Suppressor macrophage (primary cell): ENCODE measurements at regions not wholly inside any gene's neighbourhood (a gene's known extent, or its start where the extent isn't known, plus 50 kb on each side); places are given as distances from the start of the nearest gene placed in this dataset.
"Not testable (repeated sequence)": the region's sequence is repeated elsewhere in the genome, so short reads cannot be mapped to it uniquely, and the experiment has no call there.

Experiments
- DNase-seq, 4 experiments: peaks; one replicate each; pipeline ENCODE4 v3.0.0-alpha.2; 2020 to 2022

DNA sequence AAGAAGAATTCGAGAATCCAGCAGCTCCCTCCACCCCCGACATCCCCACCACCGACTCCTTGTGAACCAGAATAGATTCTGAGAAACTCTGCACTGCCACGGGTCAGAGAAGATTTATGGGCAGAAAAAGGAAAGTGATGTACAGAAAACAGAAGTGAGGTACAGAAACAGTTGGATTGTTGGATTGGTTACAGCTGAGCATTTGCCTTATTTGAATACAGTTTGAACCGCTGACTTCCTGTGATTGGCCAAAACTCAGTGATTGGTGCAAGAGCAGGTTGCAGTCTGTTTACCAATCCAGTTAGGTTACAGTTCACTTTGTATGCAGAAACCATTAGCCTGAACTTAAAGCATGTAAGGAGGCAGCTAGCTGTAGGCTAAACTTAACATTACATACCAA lies 131.2 kb upstream of the HDDC2 start:
- no peak for DNase-seq

DNA sequence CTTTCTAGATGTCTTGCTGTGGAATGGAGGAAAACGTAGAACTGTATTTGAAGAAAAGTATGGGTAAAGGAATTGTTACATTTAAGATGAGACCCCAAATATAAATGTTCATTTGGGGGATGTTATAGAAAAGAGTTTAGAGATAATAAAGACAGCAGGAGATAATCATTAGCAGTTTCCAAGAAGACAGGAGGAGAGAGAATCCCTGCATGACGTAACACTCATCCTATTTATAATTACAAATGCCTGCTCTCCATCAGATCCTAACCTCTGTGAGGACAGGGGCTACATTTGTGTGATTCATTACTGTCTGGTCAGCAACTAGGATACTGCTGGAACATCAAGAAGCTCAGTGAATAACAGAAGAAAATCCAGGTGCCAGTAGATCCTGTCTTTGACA lies 133.0 kb upstream of the HDDC2 start:
- DNase-seq = no peak

DNA sequence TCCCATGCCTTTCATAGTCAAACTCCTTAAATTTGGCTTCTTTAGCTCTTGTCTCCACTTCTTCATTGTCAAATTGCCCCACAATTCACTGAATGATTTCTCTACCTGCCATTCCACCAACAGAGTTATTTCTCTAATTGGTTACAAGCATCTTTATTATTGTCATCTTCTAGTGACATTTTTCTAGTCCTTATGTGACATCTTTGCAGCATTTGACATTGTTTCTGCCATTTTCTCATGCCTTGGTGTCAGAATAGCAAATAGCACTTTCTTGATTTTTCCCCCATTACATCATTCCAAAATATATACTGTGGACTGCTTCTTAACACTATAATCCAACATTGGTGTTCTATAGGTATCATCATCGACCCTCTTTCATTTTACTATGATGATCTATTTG lies 137.7 kb upstream of the HDDC2 start:
- DNase-seq = no peak

DNA sequence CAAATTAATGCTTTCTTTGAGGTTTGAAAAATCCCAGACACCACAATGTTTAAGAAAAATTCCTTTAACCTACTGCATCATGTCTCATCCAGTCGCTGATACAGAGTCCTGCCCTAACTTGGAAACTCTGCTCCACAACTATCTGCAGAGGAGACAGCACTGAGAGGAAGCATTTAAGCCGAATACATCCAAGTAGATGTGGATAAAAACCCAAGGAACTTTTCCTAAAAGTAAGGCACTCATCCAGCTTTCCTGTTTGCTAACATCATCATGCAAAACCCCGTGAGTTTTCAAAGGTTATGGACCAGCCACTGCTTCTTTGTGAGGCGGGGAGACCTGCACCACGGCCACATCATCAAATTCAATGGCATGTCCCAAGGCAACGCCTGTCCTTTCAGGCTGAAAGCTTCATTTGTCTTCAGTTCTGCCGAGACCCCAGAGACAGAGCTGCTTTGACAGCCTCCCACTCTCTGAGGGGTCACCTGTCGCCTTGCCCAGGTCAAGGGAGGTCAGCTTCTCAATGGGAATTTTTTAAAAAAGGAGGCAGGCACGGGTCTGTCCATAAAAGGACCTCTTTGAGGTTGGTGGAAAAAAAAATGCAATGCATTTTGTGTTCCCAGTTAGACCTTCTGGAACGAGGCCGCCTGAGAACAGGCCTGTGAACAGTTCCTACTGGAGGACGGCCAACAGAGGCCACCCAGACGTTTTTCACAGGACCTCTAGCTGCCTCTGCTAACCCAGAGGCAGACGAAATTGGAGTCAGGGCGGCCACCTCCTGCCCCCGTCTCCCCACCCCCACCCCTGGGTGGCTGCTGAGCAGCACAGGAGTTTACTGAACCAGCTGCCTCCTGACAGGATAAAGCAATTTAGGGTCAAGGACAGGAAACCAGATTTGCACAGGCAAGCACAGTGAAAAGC lies 142.5 kb upstream of the HDDC2 start:
- DNase-seq = no peak

DNA sequence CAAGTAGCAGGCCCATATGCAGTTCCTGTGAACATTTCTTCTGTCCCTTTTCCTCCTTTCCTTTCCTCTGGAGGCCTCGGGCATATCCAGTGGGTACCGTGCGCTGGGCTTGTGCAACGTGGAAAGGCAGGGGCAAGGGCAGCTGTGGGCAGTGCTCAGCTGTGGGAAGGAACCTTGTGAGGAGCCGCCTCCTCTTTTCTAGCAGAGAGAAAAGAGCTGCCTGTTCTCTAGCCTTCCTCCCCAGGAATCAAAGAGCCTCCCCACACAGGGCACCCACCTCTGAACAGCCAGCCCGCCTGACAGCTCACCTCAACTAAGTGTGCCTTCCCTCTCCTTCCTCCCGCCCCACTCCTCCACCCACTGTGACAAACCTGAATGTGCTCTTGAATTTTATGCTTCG lies 143.3 kb upstream of the HDDC2 start:
- DNase-seq = no peak

DNA sequence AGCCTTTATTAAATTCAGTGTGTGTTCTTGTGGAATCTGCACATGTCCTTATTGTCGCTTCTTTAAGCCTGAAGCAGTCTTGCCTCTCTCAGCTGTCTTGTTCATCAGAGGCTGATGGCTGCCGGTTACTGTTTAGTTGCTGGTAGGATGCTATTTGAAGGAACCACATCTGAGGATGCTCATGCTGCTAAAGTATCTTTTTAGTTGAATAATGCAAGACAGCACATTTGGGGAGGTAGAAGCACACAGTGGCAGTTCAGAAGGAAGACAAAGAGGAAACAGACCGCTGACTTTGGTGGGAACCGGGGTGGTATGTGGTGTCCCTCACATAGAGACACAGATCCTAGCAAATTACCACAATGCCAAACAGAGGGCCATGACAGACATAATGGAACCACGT lies 144.2 kb upstream of the HDDC2 start:
- DNase-seq = no peak

DNA sequence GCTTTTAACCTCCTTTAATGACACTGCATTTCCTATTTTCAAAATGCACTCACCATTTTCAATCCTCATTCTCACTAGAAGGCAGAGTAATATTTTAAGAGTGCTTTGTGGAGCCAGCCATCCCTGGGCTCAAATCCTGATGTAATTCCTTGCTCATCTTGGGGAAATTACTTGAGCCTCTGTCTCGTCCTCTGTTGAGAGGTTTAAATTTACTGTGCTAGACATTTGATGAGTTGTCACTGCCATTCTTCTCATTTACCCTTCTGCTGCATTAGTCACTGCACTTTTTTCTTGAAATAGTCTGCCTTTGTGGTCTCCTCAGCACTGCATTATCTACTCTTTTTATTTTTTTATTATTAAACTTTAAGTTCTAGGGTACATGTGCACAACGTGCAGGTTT lies 150.0 kb upstream of the HDDC2 start:
- DNase-seq = no peak

DNA sequence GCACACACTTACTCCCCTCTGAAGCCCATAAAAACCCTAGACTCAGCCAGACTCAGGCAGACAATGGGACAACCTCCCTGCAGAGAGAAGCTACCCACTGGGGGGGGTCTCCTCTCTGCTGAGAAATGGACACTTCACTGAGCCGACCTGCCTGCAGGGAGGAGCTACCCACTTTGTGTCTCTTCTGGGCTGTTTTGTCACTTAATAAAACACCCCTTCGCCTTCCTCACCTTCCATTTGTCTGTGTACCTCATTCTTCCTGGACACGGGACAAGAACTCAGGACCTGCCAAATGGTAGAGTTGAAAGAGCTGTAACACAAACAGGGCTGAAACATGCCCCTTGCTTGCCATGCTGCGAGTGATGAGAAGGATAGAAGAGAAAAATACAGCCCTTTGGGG lies 151.7 kb upstream of the HDDC2 start:
- no peak for DNase-seq

DNA sequence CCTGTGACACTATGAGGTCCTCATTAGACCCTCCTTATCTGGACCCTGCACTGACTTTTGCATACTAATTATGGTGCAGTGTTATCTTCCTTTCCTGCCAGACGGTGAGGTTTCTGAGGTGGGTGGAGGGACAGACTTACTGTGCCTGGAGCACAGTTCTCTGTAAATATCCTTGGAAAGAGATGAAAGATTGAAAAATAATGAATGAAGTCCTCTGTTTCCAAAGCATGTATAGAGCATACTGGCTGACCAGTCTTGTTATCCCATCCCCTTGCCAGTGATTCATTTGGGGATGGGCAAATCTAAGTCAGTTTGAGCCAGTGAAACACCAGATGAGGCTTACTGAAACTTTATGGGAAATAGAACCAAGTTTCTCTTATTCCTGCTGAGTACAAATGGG lies 152.6 kb upstream of the HDDC2 start:
- DNase-seq = no peak

DNA sequence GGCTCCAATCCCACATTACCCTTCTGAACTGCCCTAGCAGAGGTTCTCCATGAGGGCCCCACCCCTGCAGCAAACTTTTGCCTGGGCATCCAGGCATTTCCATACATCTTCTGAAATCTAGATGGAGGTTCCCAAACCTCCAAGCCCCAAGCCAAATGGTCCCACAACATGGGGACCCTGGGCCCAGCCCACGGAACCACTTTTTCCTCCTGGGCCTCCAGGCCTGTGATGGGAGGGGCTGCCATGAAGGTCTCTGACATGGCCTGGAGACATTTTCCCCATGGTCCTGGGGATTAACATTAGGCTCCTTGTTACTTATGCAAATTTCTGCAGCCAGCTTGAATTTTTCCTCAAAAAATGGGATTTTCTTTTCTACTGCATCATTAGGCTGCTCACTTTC lies 156.7 kb upstream of the HDDC2 start:
- DNase-seq = not testable (repeated sequence)

DNA sequence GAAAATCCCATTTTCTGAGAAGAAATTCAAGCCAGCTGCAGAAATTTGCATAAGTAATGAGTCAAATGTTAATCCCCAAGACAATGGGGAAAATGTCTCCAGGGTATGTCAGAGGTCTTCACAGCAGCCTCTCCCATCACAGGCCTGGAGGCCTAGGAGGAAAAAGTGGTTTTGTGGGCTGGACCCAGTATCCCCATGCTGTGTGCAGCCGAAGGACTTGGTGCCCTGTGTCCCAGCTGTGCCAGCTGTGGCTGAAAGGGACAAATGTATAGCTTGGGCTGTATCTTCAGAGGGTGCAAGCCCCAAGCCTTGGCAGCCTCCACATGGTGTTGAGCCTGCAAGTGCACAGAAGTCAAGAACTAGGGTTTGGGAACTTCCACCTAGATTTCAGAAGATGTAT lies 163.6 kb upstream of the HDDC2 start:
- DNase-seq = not testable (repeated sequence)

DNA sequence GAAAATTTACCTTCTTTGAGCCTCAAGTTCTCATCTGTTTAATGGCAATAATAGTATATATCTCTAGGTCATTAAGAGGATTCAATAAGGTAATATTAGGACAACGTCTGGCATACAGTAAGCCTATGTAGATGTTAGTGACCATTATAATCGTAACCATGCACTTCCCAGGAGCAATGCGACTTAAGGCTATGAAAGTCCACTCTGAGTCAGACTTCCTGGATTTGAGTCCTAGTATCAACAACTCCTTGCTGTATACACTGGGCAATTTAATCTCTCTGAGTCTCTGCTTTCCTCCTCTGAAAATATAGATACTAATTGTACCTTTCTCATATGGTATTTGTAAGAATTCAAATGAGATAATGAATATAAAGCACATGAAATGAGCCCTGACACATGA lies 168.1 kb upstream of the HDDC2 start:
- DNase-seq = no peak

DNA sequence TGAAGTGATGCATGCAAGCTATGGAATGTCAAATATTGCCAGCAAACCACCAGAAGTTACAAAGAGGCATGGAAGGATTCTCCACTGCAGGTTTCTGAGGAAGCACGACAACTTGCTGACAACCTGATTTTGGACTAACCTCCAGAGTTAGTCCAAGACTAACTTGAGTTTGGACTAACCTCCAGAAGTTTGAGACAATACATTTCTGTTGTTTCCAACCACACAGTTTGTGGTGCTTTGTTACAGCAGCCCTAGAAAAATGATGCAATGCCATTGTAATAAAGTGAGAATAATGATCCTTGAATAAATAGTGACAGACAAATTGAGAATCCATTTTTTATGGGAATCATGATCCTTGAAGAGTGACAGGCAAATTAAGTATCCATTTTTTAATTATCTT lies 169.9 kb upstream of the HDDC2 start:
- no peak for DNase-seq

DNA sequence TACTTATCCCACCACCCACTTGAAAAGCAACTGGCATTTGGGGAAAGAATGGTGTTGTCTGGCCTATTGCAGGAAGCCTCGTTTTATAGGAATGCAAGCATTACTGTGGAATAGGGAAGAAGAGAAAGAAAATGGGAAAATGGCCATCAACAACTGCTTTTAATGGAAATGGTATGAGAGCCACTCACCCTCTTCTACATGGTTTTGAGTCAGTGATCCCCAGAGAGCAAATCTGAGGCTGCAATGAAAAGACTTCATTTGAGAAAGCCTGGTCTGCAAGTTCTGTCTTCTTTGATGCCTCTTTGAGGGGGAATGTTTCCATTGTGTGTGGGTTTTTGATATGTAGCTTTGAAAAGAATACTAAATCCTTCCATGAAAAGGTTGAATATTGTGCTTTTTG lies 172.3 kb upstream of the HDDC2 start:
- DNase-seq = no peak

DNA sequence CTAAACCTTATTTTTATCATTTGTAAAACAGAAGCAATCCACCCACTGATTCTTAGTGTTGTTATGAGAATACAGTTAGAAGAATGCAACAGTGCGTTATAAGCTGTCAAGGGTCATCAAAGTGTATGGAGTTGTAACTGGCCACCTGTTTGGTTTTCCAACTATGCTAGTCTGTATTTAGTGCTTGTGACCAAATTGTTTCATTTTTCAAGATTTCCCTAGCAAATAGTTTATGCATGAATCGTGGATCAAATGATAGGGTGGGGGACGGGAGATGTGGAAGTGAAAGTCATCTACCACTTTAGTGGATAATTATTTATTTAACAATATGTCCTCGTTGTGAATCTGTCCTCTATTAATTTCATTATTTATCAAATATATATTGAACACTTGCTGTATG lies 175.4 kb upstream of the HDDC2 start:
- no peak for DNase-seq

DNA sequence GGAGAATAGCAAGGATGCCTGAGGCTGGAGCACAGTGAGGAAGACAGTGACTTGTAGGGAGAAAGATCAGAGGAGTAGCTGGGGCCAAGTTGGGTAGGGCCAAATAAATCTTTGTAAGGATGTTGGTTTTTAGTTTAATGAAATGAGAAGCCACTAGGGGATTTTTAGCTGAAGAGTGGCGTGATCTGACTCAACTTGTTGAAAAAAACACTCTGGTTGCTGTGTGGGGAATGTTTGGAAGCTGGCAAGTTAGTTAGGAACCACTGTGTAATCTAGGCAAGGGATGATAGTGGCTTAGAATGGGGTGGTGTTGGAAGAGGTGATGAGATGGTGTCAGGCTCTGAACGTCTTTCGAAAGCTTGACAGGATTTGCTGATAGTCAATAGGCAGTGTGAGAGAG lies 176.1 kb upstream of the HDDC2 start:
- DNase-seq = no peak

DNA sequence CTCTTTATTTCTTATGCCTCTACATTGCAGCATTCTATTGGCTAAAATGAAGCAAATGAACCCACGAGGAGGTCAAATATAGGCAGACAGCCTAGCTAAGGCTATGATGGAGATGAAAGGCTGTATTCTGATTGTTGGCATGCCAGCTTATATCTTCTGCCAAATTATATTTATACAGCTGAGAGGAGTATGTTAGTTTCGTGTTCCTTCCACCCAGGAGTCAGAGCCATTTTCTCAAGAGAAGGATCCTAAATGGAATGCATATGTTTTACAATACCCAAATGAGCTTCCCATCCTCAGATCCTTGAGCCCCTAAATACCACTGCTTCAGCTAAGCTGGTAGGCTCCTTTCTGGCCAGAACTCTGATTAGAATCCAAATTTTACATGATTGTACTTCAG lies 178.4 kb upstream of the HDDC2 start:
- no peak for DNase-seq

DNA sequence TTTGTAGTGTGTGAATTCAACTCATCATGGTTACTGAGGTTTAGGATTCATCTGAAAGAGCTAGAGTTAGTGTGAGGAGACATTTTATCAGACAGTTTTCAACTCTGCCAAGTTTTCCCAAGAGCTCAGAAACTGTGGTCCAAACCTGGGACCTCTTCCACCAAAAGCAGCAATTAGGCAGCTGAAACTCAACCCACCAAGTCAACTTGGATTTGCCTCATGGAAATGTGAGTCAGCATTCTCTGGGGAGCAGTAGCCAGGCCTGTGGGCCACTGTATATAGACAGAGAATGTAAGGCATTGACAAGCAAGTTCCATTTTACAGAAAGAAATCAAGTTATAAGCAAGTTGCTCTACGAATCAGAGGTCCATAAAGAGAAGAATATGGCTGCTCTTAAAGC lies 178.8 kb upstream of the HDDC2 start:
- no peak for DNase-seq

DNA sequence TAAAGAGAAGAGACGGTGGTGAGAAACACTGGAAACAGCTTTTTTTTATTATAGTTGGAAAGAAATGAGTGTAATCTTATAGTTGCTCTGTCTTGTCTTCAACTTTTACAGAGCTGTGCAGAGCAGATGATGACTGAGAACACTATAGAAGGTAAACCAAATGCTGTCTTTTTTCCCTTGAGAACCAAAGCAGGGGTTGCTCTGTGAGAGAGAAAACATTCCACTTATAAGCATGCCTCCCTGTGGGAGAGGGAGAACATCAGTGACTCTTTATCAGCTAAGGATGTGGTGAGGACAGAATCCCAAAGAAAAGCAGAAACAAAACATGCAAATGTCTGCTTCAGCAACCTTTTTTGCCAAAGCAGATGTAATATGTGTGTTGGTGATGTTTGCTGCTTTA lies 179.3 kb upstream of the HDDC2 start:
- no peak for DNase-seq

DNA sequence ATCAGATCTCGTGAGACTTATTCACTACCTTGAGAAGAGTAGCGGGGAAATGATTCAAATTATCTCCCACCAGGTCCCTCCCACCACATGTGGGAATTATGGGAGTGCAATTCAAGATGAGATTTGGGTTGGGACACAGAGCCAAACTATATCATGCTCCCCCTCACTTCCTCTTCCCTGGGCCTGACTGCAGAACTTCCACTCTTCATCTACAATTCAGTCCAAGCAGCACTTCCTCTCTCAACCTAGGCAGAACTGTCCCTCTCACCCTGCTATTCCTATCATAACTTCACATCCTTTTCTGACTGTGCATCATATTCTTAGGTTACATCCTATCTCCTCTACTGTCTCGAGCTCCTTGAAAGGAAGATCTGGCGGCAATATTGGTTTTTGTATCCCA lies 184.0 kb upstream of the HDDC2 start:
- peak in 2 of 4 experiments; percentile 1 to 4 for DNase-seq

DNA sequence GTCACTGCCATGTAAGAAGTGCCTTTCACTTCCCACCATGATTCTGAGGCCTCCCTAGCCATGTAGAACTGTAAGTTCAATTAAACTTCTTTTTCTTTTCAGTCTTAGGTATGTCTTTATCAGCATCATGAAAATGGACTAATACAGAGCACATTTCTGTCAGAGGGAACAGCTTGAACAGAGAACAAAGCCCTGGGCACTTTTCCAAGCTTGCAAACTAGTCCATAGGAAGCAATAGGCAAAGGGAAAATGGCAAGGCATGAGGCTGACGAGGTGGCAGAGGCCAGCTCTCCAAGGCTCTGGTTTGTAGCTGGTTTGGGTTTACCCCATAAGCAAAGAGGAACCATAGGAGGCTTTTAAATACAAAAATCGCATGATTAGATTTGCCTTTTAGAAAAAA lies 185.1 kb upstream of the HDDC2 start:
- no peak for DNase-seq

DNA sequence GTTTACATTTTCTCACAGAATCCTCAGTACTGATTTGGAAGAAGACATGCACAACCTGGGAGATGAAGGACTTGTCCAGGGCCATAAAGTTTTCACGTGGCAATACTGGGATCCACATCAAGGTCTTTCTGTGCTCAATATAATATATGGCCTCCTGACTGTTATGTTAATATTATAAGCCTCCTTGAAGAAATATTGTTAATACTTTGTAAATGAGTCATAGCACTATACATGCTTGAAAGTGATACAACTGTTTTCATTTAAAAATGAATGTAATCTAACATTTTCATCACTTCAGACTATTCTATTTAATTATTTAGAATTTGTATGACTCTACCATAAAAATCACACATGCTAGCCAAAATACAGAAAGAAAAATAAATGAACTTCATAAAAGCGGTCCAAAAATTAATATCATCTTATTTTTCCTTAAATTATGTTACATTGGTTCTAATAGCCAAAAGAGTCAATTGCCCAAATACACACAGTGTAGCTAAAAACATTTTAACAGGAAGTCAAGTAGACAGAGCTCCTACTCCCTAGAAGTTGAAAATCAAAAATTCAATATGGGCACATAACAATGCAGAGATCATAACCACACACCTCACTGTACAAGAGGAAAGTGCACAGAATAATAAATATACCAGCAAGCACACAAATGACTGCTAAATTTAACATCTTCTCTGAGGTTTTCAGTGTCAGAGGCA lies 188.0 kb upstream of the HDDC2 start:
- no peak for DNase-seq

DNA sequence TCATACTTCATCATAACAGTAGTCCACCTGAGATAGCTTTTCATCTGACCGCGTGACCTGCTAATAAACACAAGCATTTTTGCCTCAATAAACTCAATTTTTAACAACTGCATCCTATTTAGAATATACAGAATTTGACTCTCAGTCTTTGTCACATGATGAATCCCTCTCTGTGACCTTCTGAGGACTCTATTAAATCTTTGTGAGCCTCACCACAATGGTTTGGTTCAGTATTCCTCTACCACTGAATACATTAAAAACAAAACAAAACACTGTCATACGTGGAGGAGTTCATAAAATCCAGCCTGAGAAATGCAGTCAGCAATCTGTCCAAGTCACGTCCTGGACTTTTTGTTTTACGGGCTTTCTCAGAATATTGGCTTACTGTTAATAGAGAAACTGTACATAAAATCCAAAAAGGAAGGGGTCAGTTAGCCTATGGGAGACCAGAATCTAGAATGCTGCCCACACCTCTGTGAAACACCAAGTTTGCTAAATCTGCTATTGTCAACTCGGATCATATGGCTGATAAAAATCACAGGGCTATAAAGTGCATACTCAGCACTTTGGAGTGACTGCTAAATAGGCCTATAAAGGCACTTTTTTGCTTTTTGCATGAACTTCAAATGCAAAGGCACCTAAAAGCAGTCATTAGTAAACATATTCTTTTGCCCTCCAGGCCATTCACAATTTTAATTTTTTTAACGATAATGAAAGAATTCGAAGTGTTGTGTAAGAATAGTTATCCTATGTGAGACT lies 190.3 kb upstream of the HDDC2 start:
- no peak for DNase-seq

DNA sequence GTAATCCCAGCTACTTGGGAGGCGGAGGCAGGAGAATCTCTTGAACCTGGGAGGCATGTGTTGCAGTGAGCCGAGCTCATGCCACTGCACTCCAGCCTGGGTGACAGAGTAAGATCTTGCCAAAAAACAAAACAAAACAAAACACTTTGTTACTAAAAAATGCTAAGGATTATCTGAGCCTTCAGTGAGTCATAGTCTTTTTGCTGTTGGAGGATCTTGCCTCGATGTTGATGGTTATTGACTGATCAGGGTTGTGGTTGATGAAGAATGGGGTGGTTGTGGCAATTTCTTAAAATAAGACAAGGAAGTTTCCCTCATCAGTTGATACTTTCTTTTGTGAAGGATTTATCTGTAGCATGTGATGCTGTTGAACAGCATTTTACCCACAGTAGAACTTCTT lies 196.8 kb upstream of the HDDC2 start:
- no peak for DNase-seq
